Activated CD4-positive, alpha-beta T cell treated with anti-CD3 and anti-CD28 coated beads for 36 hours (primary cell): ENCODE measurements at regions not wholly inside any gene's neighbourhood (a gene's known extent, or its start where the extent isn't known, plus 50 kb on each side); places are given as distances from the start of the nearest gene placed in this dataset.

Experiments
- ATAC-seq: fragments of 200-7000 bp; cut with Tn5 transposase; one replicate; pipeline ENCODE4 v1.10.0; 2021; ENCODE audit warnings: mild to moderate bottlenecking, moderate library complexity
- CTCF ChIA-PET: fragments of 350-600 bp; sonication (Branson Sonifier 250); formaldehyde crosslinking; loops from one replicate; lab custom pipeline; 2021; ENCODE audit warnings: antibody characterized with exemption; lab: Charles Lee
- POLR2A ChIA-PET: fragments of 350-600 bp; sonication (Branson Sonifier 250); formaldehyde crosslinking; loops from one replicate; lab custom pipeline; 2021; ENCODE audit warnings: antibody characterized with exemption, inconsistent platforms; lab: Charles Lee
- DNase-seq: peaks from one replicate; pipeline ENCODE4 v3.0.0-alpha.2; 2020
- H3K27ac Mint-ChIP-seq: one replicate; pipeline ENCODE4 v1.8.0; 2021; ENCODE audit warnings: mixed read lengths
- H3K27me3 Mint-ChIP-seq: one replicate; pipeline ENCODE4 v1.8.0; 2021; ENCODE audit warnings: mixed read lengths
- H3K36me3 Mint-ChIP-seq: one replicate; pipeline ENCODE4 v1.8.0; 2021; ENCODE audit warnings: low read depth, mixed read lengths
- H3K4me1 Mint-ChIP-seq: one replicate; pipeline ENCODE4 v1.8.0; 2021; ENCODE audit warnings: mixed read lengths
- H3K4me3 Mint-ChIP-seq: one replicate; pipeline ENCODE4 v1.8.0; 2021; ENCODE audit warnings: mild to moderate bottlenecking, moderate library complexity, mixed read lengths
- H3K9me3 Mint-ChIP-seq: one replicate; pipeline ENCODE4 v1.8.0; 2021; ENCODE audit warnings: low read depth, mixed read lengths
- intact Hi-C, 2 experiments: fragments of 100-400 bp; cut with DNase I in 1 of 2; cut with micrococcal nuclease in 1 of 2; formaldehyde crosslinking; loops; one replicate each; pipeline versions ENCODE4 v1.14.2 to v1.15.1; 2022 to 2024; cut with DNase I, micrococcal nuclease

DNA sequence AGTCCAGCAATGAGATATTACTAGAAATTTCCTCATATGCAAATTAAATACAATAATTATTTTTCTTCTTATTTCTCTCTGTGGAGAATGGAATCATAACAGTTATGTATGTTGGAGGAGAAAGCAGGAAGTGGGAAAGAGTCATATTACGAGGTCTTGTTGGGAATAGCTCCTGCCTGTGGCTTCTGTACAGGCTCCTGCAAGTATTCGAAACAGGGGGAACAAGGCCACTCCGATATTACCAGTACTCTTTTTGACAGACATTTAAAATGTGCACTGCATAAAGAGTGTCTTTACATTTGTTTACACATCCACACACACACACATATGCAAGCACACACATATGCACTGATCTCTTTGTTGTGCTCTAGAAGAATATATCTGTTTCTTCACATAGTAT lies 812.0 kb upstream of the ZNF608 start:
- intact Hi-C loops: no loop called here
- no peaks in the 10 kb centered on the region for H3K36me3 Mint-ChIP-seq

GRCh38 chr5:125559296-125559695 lies 812.9 kb upstream of the ZNF608 start:
- H3K27ac Mint-ChIP-seq: no peak overlapping the region
- intact Hi-C loops: no loop called here
- no peak for ATAC-seq
- peaks cover 8% of the 10 kb centered on the region for H3K9me3 Mint-ChIP-seq
- no peaks in the 10 kb centered on the region for H3K4me1 Mint-ChIP-seq
- CTCF ChIA-PET: no interaction called here
- H3K27me3 Mint-ChIP-seq: no peaks in the 10 kb centered on the region
- DNase-seq: no peak
- no peaks in the 10 kb centered on the region for H3K36me3 Mint-ChIP-seq
- H3K4me3 Mint-ChIP-seq: no peak overlapping the region
- POLR2A ChIA-PET: no interaction called here

More for the DNA sequence above, 812.0 kb upstream of the ZNF608 start:
- no peak overlapping the region for H3K27ac Mint-ChIP-seq
- no peaks in the 10 kb centered on the region for H3K4me1 Mint-ChIP-seq
- no peak for ATAC-seq
- no peak overlapping the region for H3K4me3 Mint-ChIP-seq
- H3K27me3 Mint-ChIP-seq: no peaks in the 10 kb centered on the region
- ChIA-PET CTCF (no interaction called here), POLR2A (no interaction called here)
- DNase-seq: no peak
- H3K9me3 Mint-ChIP-seq: peaks cover 5% of the 10 kb centered on the region

GRCh38 chr5:125560476-125561225 lies 814.2 kb upstream of the ZNF608 start:
- intact Hi-C loops: no loop called here
- Mint-ChIP-seq H3K27me3 (no peaks in the 10 kb centered on the region), H3K27ac (no peak overlapping the region), H3K4me1 (no peaks in the 10 kb centered on the region), H3K9me3 (peaks cover 8% of the 10 kb centered on the region), H3K4me3 (no peak overlapping the region), H3K36me3 (no peaks in the 10 kb centered on the region)
- ATAC-seq: no peak
- CTCF ChIA-PET: no interaction called here
- POLR2A ChIA-PET: no interaction called here
- DNase-seq: no peak

- DNase-seq (no peak), ATAC-seq (no peak)
- Mint-ChIP-seq H3K4me1 (no peaks in the 10 kb centered on the region), H3K27ac (no peak overlapping the region), H3K9me3 (peaks cover 12% of the 10 kb centered on the region), H3K4me3 (no peak overlapping the region), H3K36me3 (no peaks in the 10 kb centered on the region), H3K27me3 (no peaks in the 10 kb centered on the region)
- ChIA-PET POLR2A (no interaction called here), CTCF (no interaction called here)
- intact Hi-C loops: no loop called here
Measured at GRCh38 chr5:125564317-125564975, 818.0 kb upstream of the ZNF608 start.

DNA sequence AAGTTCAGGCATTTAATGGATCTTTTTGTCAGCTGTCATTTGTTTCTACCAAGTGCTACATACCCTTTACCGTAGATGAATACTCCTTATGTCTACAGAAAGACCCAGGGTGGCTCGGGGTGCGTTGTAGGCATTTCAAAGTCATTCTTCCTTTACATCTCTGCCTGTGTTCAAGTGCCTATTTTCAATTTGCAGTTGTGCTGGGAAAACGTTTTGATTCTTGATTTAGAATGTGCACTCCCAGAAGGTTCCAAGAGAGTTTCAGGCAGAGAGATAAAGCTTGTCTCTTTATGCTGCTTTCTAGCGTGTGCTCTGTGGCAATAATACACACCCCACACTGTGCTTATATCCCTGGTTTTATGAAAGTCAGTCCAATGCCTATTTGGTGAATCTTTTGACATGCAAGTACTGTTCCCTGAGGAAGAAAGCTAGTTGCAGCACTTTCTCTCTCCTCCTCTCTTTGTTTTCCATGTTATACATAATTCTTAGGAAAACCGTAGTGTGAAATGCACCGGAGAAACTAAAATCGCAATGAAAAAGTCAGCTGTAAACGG lies 828.1 kb upstream of the ZNF608 start:
- no peaks in the 10 kb centered on the region for H3K4me1 Mint-ChIP-seq
- ChIA-PET POLR2A (no interaction called here), CTCF (no interaction called here)
- H3K9me3 Mint-ChIP-seq: peaks cover 5% of the 10 kb centered on the region
- no peak overlapping the region for H3K4me3 Mint-ChIP-seq
- ATAC-seq (no peak), DNase-seq (no peak)
- no peaks in the 10 kb centered on the region for H3K27me3 Mint-ChIP-seq
- no peaks in the 10 kb centered on the region for H3K36me3 Mint-ChIP-seq
- intact Hi-C loops: no loop called here
- no peak overlapping the region for H3K27ac Mint-ChIP-seq

GRCh38 chr5:125575171-125575890 lies 828.9 kb upstream of the ZNF608 start:
- H3K4me1 Mint-ChIP-seq: no peaks in the 10 kb centered on the region
- peaks cover 5% of the 10 kb centered on the region for H3K9me3 Mint-ChIP-seq
- ChIA-PET POLR2A (no interaction called here), CTCF (no interaction called here)
- H3K36me3 Mint-ChIP-seq: no peaks in the 10 kb centered on the region
- ATAC-seq (no peak), DNase-seq (no peak)
- intact Hi-C loops: no loop called here
- H3K4me3 Mint-ChIP-seq: no peak overlapping the region
- no peak overlapping the region for H3K27ac Mint-ChIP-seq
- H3K27me3 Mint-ChIP-seq: no peaks in the 10 kb centered on the region

DNA sequence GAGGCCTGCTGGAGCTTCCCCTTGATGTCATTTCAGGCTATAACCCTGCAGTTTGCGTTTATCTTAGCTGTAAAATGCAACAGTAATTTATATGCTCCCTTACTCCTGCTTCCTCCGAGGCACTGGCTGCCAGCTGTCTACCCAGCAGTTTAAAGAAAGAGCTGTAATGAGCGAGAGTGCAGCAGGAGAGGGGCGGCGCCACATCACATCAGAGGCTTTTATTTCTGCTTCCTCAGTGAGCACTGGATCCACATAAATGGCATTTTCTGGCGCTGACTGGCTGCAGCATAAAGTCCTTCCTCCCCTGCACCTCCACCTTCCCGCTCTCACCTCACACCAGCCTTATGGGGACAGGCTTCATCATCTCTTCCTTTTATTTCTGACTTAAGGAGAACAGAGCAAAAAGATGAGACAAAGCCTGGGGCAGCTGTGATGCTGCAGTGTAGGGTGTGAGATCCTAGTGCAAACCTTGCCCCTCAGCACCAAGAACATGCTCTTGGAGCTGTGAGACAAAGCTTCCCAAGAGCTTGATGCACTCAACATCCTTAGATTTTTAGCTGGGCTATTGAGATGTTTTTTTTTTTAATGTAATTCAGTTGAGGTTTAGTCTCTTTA lies 829.6 kb upstream of the ZNF608 start:
- Mint-ChIP-seq H3K36me3 (no peaks in the 10 kb centered on the region), H3K27me3 (no peaks in the 10 kb centered on the region), H3K27ac (no peak overlapping the region), H3K9me3 (peaks cover 5% of the 10 kb centered on the region), H3K4me3 (no peak overlapping the region), H3K4me1 (no peaks in the 10 kb centered on the region)
- no peak for ATAC-seq
- DNase-seq: no peak
- CTCF ChIA-PET: no interaction called here
- POLR2A ChIA-PET: no interaction called here
- intact Hi-C loops: no loop called here

- H3K4me3 Mint-ChIP-seq: no peak overlapping the region
- DNase-seq: no peak
- ChIA-PET CTCF (no interaction called here), POLR2A (no interaction called here)
- H3K27me3 Mint-ChIP-seq: no peaks in the 10 kb centered on the region
- H3K27ac Mint-ChIP-seq: no peak overlapping the region
- peaks cover 4% of the 10 kb centered on the region for H3K9me3 Mint-ChIP-seq
- ATAC-seq: no peak
- intact Hi-C loops: no loop called here
- no peaks in the 10 kb centered on the region for H3K36me3 Mint-ChIP-seq
- no peaks in the 10 kb centered on the region for H3K4me1 Mint-ChIP-seq
Measured at GRCh38 chr5:125576822-125577221, 830.4 kb upstream of the ZNF608 start.

DNA sequence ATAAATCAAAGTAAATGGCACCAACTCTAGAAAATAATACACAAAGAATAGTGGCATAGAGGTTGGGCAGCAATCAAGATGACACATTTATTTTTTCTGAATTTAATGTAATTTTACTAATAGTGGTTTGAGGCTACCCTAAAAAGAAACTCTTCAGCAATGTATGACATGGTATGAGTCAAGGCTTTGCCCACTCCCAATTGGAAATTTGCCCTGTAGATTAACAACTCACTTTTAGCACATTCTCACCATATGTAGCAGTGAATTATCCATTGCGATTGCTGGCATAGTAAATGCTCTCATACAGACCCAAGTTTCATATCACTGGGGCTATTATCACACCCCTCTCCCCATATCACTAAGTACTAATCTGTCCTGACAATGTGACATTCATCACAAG lies 832.1 kb upstream of the ZNF608 start:
- no peak for DNase-seq
- no peaks in the 10 kb centered on the region for H3K36me3 Mint-ChIP-seq
- CTCF ChIA-PET: no interaction called here
- H3K27ac Mint-ChIP-seq: no peak overlapping the region
- H3K4me1 Mint-ChIP-seq: no peaks in the 10 kb centered on the region
- no peaks in the 10 kb centered on the region for H3K9me3 Mint-ChIP-seq
- POLR2A ChIA-PET: no interaction called here
- no peaks in the 10 kb centered on the region for H3K27me3 Mint-ChIP-seq
- intact Hi-C loops: no loop called here
- no peak for ATAC-seq
- no peak overlapping the region for H3K4me3 Mint-ChIP-seq

DNA sequence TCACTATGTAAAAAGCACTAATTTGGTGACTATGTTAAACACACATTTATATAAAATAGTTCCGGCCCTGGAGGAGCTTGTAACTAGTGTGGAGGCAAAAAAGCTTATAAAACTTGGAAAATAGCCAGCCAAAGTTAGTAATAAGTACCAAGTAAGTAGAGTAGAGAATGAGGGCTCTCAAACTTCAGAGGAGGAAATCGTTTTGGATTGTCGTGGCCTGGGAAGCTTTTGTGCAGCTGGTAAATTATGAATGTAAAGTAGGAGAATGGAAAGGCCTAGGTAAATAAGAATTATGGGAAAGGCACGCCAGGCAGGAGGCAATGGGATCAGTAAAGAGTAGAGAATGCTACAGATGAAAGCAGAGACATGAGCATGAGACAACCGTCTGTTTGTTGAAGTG lies 832.7 kb upstream of the ZNF608 start:
- Mint-ChIP-seq H3K4me1 (no peaks in the 10 kb centered on the region), H3K27me3 (no peaks in the 10 kb centered on the region), H3K27ac (no peak overlapping the region), H3K36me3 (no peaks in the 10 kb centered on the region), H3K9me3 (no peaks in the 10 kb centered on the region), H3K4me3 (no peak overlapping the region)
- no peak for ATAC-seq
- POLR2A ChIA-PET: no interaction called here
- intact Hi-C loops: no loop called here
- DNase-seq: no peak
- CTCF ChIA-PET: no interaction called here

DNA sequence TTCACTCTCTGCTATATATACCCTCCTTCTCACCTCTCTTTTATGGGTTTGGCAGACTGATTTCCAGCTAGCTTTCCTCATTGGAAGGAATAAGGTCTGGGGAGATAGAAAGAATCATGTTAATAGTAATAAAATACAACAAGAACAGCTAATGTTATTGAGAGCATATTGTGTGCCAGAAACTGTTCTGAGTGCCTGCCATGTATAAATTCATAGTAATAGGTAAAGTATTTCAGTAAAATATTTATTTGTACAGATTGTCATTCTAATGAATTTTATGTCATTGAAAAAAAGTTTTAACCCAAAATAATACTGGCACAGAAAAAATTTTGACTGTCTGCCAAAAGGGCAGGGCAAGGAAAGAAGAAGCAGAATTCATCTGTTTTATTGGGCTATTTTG lies 834.9 kb upstream of the ZNF608 start:
- Mint-ChIP-seq H3K4me1 (no peaks in the 10 kb centered on the region), H3K27ac (no peak overlapping the region), H3K4me3 (no peak overlapping the region), H3K9me3 (peaks cover 1% of the 10 kb centered on the region), H3K36me3 (no peaks in the 10 kb centered on the region), H3K27me3 (no peaks in the 10 kb centered on the region)
- DNase-seq (no peak), ATAC-seq (no peak)
- ChIA-PET POLR2A (no interaction called here), CTCF (no interaction called here)
- intact Hi-C loops: no loop called here
